LNCaP clone FGC (cell line): ENCODE measurements at regions not wholly inside any gene's neighbourhood (a gene's known extent, or its start where the extent isn't known, plus 50 kb on each side); places are given as distances from the start of the nearest gene placed in this dataset.

ENCODE experiments used
- DNase-seq: peaks from one replicate; pipeline ENCODE4 v3.0.0-alpha.2; 2011; ENCODE audit warnings: low read depth
- H3K4me3 ChIP-seq: 2 replicates; pipeline ENCODE4 v1.5.1; 2011; ENCODE audit warnings: mild to moderate bottlenecking, low read depth, low read length, control low read depth
- CTCF ChIP-seq: IDR thresholded peaks from 2 replicates; pipeline ENCODE4 v1.5.1; 2012; ENCODE audit warnings: mild to moderate bottlenecking; ENCODE audit not compliant: control insufficient read depth, insufficient read depth; ENCODE audit errors: extremely low read depth

DNA sequence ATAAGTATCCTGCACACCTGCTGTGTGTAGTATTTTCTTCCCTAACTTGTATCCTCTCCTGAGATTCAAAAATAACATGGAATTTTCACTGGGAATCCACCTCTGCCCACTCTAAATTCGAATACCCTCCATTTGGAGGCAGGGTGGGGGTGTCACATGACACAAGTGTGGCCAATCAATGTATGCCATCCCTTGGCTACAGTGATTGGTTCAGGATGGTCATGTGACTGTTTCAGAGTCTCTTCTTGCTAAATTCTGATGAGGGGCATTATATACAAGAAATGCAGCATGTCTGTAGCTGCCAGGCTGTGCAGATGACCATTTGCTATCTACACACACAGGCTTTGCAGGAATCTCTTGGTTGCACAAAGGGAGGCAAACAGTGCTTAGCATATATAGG, 86.8 kb upstream of the TMEM132C start:
- no peak for DNase-seq
- TF ChIP-seq CTCF = no peak
- H3K4me3 ChIP-seq = no peak overlapping the region

GRCh38 chr12:128190052-128190451, 76.9 kb upstream of the TMEM132C start:
- no peak for TF ChIP-seq CTCF
- no peak overlapping the region for H3K4me3 ChIP-seq
- no peak for DNase-seq

DNA sequence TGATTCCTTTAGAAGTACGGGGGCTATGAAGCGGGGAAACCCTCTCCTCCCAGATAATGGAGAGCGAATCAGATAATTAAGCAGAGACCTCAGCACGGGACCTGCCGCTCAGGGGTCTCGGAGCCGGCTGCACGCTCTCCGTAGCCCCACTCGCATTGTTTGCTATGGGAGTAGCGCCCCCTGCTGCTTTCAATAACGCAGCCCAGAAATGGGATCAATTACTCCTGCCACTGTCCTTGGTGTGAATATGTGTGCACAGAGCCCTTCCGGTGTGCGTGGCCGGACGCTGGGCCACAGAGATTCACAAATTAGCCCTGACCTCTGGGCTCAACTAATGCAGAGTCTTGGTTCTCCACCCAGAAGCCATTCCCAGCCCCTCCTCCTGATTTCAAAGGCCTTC, 76.4 kb upstream of the TMEM132C start:
- peak; percentile 19; the same call in 1 of the 2 replicates for TF ChIP-seq CTCF
- no peak for DNase-seq
- no peak overlapping the region for H3K4me3 ChIP-seq

GRCh38 chr12:128191380-128191779, 75.6 kb upstream of the TMEM132C start:
- TF ChIP-seq CTCF = no peak
- no peak for DNase-seq
- no peak overlapping the region for H3K4me3 ChIP-seq

DNA sequence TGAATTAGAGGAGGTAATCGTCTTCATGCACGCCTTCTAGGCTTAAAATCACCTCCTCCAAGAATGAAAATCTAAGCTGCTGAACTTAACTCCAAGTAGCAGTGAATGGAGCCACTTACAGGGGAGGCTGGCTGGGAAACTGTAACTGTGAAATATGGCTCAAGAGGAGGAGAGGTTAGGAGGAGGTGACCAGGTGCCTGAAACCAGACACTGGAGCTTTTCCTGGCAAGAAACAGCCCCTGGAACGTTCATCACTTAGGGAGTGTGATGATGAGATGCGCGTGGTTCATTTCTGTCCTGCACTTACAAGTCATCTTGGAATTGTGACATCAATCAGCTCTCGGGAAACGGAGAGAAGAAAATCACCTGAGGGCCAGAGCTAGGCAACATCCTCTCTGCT, 62.3 kb upstream of the TMEM132C start:
- no peak overlapping the region for H3K4me3 ChIP-seq
- TF ChIP-seq CTCF = no peak
- no peak for DNase-seq

DNA sequence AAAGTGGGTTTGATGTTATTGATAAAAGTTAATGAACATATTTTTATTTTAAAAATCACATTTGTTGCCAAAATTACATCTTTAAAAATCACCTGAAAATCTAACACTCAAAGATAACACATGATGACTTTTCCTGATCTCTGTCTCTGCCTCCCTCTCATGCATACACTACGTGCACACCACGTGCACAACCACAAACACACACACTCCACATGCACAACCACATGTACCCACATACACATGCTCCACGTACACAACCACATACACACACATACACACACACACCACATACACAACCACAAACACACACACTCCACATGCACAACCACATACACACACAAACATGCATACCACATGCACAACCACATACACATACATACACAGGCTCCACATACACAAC, 61.8 kb upstream of the TMEM132C start:
- no peak for DNase-seq
- no peak for TF ChIP-seq CTCF
- H3K4me3 ChIP-seq = no peak overlapping the region

DNA sequence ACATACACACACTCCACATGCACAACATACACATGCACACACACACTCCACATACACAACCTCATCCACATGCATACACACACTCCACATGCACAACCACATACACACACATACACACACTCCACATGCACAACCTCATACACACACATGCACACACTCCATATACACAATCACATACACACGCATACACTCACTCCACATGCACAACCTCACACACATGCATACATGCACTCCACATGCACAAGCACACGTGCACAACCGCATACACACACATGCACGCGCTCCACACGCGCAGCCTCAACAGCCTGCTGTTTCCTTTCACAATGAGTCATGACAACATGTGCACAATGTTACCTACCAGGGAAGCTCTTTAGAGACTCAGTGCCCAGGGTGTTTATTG, 61.2 kb upstream of the TMEM132C start:
- DNase-seq = no peak
- TF ChIP-seq CTCF = no peak
- no peak overlapping the region for H3K4me3 ChIP-seq
